ENCODE measurements at regions not wholly inside any gene's neighbourhood (a gene's known extent, or its start where the extent isn't known, plus 50 kb on each side); places are given as distances from the start of the nearest gene placed in this dataset.

DNA sequence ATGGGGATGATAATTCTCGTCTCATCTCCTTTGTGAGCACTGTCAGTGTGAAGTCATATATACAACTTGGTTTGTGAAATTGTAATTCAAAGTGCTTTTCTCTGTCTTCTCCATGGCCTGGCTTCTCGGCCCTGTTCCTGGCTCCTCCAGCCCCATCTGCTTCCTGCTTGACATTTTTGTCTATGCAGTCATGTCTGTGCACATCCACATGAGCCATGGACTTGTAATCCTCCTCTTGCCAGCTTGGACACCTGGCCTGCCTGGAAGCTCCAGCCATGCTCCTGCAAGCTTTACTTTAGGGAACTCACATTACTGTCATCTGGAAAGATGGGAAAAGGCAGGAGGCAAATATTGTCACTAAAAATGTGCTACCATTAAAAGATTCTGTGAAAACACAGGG is 576.0 kb upstream of the DPP6 start (continued):
- TF ChIP-seq, protein P1, sequence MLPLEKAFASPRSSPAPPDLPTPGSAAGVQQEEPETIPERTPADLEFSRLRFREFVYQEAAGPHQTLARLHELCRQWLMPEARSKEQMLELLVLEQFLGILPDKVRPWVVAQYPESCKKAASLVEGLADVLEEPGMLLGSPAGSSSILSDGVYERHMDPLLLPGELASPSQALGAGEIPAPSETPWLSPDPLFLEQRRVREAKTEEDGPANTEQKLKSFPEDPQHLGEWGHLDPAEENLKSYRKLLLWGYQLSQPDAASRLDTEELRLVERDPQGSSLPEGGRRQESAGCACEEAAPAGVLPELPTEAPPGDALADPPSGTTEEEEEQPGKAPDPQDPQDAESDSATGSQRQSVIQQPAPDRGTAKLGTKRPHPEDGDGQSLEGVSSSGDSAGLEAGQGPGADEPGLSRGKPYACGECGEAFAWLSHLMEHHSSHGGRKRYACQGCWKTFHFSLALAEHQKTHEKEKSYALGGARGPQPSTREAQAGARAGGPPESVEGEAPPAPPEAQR (CRISPR knock-in tag; IDR thresholded peaks at IDR 0.05) = no peak
- no peak for TF ChIP-seq FOXP4 (CRISPR knock-in tag; IDR thresholded peaks at IDR 0.05)
- TF ChIP-seq OVOL2 (CRISPR knock-in tag; IDR thresholded peaks at IDR 0.05; ENCODE audit: borderline replicate concordance) = no peak
- TF ChIP-seq, protein P2, sequence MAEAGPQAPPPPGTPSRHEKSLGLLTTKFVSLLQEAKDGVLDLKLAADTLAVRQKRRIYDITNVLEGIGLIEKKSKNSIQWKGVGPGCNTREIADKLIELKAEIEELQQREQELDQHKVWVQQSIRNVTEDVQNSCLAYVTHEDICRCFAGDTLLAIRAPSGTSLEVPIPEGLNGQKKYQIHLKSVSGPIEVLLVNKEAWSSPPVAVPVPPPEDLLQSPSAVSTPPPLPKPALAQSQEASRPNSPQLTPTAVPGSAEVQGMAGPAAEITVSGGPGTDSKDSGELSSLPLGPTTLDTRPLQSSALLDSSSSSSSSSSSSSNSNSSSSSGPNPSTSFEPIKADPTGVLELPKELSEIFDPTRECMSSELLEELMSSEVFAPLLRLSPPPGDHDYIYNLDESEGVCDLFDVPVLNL (CRISPR knock-in tag; IDR thresholded peaks at IDR 0.05; ENCODE audit: borderline replicate concordance, low read depth) = no peak
- TF ChIP-seq USF2 (CRISPR knock-in tag; IDR thresholded peaks at IDR 0.05) = no peak
- TF ChIP-seq ZNF219 (CRISPR knock-in tag; IDR thresholded peaks at IDR 0.05; ENCODE audit: borderline replicate concordance) = no peak
- no peak for TF ChIP-seq TP53 (CRISPR knock-in tag; IDR thresholded peaks at IDR 0.05)

DNA sequence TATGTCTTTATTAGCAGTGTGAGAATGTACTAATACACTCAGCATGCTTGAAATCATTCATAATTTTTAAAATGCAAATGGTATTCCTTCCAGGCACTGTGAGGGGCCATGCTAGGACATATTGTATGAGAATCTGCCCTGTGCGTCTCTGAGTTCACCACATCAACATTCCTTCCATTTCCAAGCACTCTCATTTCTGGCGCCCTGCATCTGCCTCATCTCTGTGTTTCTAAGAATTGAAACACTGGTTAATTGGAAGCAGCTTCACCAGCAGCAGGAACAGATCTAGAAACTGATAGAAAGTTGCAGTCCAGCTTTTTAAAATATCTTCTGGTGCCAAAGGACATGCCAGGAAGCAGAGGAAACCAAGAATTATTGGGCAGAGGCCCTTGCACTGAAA is 555.9 kb upstream of the DPP6 start:
- no peaks in the 10 kb centered on the region for H3K4me1 Mint-ChIP-seq
- ChIA-PET POLR2A (no interaction called here), CTCF (no interaction called here)
- peaks cover 98% of the 10 kb centered on the region for H3K9me3 Mint-ChIP-seq
- no peak overlapping the region for H3K4me3 Mint-ChIP-seq
- peaks cover 16% of the 10 kb centered on the region for H3K27me3 Mint-ChIP-seq (ENCODE audit: low read depth)
- ATAC-seq (no peak), DNase-seq (ENCODE audit: low spot score) (no peak)
- H3K36me3 Mint-ChIP-seq = peaks cover 89% of the 10 kb centered on the region
- no peak overlapping the region for H3K27ac Mint-ChIP-seq
- TF ChIP-seq PRRX2 (CRISPR knock-in tag; IDR thresholded peaks at IDR 0.05) (no peak), FOXJ3 (CRISPR knock-in tag; IDR thresholded peaks at IDR 0.05; ENCODE audit: borderline replicate concordance) (no peak), MYBL2 (CRISPR knock-in tag; IDR thresholded peaks at IDR 0.05) (no peak), CTCF (IDR thresholded peaks at IDR 0.05) (no peak), ZNF219 (CRISPR knock-in tag; IDR thresholded peaks at IDR 0.05; ENCODE audit: borderline replicate concordance) (no peak), ATF1 (CRISPR knock-in tag; IDR thresholded peaks at IDR 0.05) (no peak), ZNF232 (CRISPR knock-in tag; IDR thresholded peaks at IDR 0.05) (no peak), ZNF263 (CRISPR knock-in tag; IDR thresholded peaks at IDR 0.05; ENCODE audit: low read depth) (no peak), KAT7 (CRISPR knock-in tag; IDR thresholded peaks at IDR 0.05; ENCODE audit: borderline replicate concordance) (no peak), USF2 (CRISPR knock-in tag; IDR thresholded peaks at IDR 0.05) (no peak), ZNF138 (CRISPR knock-in tag; conservative IDR thresholded peaks at IDR 0.05) (no peak), FOXP1 (CRISPR knock-in tag; IDR thresholded peaks at IDR 0.05; ENCODE audit: borderline replicate concordance) (no peak), ZNF396 (CRISPR knock-in tag; IDR thresholded peaks at IDR 0.05; ENCODE audit: borderline replicate concordance) (no peak)
- TF ChIP-seq, protein P3, sequence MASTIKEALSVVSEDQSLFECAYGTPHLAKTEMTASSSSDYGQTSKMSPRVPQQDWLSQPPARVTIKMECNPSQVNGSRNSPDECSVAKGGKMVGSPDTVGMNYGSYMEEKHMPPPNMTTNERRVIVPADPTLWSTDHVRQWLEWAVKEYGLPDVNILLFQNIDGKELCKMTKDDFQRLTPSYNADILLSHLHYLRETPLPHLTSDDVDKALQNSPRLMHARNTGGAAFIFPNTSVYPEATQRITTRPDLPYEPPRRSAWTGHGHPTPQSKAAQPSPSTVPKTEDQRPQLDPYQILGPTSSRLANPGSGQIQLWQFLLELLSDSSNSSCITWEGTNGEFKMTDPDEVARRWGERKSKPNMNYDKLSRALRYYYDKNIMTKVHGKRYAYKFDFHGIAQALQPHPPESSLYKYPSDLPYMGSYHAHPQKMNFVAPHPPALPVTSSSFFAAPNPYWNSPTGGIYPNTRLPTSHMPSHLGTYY (CRISPR knock-in tag; IDR thresholded peaks at IDR 0.05) = no peak
- TF ChIP-seq, protein P4, sequence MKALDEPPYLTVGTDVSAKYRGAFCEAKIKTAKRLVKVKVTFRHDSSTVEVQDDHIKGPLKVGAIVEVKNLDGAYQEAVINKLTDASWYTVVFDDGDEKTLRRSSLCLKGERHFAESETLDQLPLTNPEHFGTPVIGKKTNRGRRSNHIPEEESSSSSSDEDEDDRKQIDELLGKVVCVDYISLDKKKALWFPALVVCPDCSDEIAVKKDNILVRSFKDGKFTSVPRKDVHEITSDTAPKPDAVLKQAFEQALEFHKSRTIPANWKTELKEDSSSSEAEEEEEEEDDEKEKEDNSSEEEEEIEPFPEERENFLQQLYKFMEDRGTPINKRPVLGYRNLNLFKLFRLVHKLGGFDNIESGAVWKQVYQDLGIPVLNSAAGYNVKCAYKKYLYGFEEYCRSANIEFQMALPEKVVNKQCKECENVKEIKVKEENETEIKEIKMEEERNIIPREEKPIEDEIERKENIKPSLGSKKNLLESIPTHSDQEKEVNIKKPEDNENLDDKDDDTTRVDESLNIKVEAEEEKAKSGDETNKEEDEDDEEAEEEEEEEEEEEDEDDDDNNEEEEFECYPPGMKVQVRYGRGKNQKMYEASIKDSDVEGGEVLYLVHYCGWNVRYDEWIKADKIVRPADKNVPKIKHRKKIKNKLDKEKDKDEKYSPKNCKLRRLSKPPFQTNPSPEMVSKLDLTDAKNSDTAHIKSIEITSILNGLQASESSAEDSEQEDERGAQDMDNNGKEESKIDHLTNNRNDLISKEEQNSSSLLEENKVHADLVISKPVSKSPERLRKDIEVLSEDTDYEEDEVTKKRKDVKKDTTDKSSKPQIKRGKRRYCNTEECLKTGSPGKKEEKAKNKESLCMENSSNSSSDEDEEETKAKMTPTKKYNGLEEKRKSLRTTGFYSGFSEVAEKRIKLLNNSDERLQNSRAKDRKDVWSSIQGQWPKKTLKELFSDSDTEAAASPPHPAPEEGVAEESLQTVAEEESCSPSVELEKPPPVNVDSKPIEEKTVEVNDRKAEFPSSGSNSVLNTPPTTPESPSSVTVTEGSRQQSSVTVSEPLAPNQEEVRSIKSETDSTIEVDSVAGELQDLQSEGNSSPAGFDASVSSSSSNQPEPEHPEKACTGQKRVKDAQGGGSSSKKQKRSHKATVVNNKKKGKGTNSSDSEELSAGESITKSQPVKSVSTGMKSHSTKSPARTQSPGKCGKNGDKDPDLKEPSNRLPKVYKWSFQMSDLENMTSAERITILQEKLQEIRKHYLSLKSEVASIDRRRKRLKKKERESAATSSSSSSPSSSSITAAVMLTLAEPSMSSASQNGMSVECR (CRISPR knock-in tag; IDR thresholded peaks at IDR 0.05; ENCODE audit: borderline replicate concordance) = no peak
- TF ChIP-seq, protein P1 (CRISPR knock-in tag; IDR thresholded peaks at IDR 0.05) = no peak

Data from WTC11 (cell line).